ENCODE measurements at regions not wholly inside any gene's neighbourhood (a gene's known extent, or its start where the extent isn't known, plus 50 kb on each side); places are given as distances from the start of the nearest gene placed in this dataset.

DNA sequence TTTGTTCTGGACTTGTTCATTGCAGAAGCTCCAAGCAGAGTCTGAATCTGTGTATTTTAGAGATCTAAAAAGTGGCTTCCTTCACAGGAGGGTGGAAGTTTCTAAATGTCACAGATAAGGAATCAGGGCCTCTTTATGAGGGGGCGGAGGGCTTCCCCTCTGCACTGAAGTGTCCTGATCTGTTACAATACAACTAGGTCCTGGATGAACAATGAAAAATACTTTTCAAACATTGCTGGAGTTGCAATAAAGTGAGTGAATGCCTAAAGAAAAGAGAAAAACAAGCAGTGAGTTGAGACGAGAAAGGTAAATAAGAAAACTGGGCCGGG is 179.3 kb upstream of the HDAC4 start:
- 100% methylated on average over 2 of the region's 3 CpGs for WGBS (ENCODE audit: insufficient coverage)
- H3K36me3 Mint-ChIP-seq = no peaks in the 10 kb centered on the region
- no peaks in the 10 kb centered on the region for H3K27me3 ChIP-seq (ENCODE audit: control insufficient read depth in 2 of 2, insufficient read depth in 2 of 2, low read length in 2 of 2)
- no peak overlapping the region for H3K27ac ChIP-seq (ENCODE audit: low read depth in 1 of 2, low read length in 2 of 2)
- DNase-seq = no peak
- peaks cover 0 to 7% (median 4%) of the 10 kb centered on the region in 3 donors for H3K27me3 Mint-ChIP-seq (ENCODE audit: low read depth in 3 of 3)
- peaks cover 0 to 9% of the 10 kb centered on the region in 2 donors for H3K4me1 ChIP-seq (ENCODE audit: control insufficient read depth in 1 of 2, insufficient read depth in 2 of 2, low read length in 2 of 2)
- no peaks in the 10 kb centered on the region for H3K36me3 ChIP-seq (replicated peaks in 1 of 2; ENCODE audit: control insufficient read depth in 1 of 2, insufficient read depth in 2 of 2, low read length in 2 of 2)
- H3K9ac ChIP-seq (ENCODE audit: insufficient read depth, low read length, poor library complexity, severe bottlenecking) = no peak overlapping the region
- intact Hi-C loops (cut with micrococcal nuclease) = no loop called here
- no peak overlapping the region for H3K4me3 ChIP-seq (replicated peaks in 1 of 3; ENCODE audit: low read depth in 2 of 3, low read length in 3 of 3)
- no peak for TF ChIP-seq CTCF (IDR thresholded peaks at IDR 0.05)
- H3K9me3 Mint-ChIP-seq = peaks cover 0 to 9% (median 6%) of the 10 kb centered on the region in 7 donors
- H3K4me2 ChIP-seq (replicated peaks; ENCODE audit: extremely low read depth, low read length, poor library complexity, severe bottlenecking) = no peak overlapping the region
- no peak overlapping the region for H2AFZ ChIP-seq (ENCODE audit: insufficient read depth, low read depth, low read length, poor library complexity, severe bottlenecking)
- peaks cover 3% of the 10 kb centered on the region for H3K4me1 Mint-ChIP-seq
- peak overlapping the region in 1 of 7 donors; percentile 68 for H3K27ac Mint-ChIP-seq
- H3K9me3 ChIP-seq (replicated peaks in 1 of 2; ENCODE audit: control insufficient read depth in 1 of 2, insufficient read depth in 1 of 2, low read length in 2 of 2) = peaks cover 0 to 9% of the 10 kb centered on the region in 2 donors
- no peaks in the 10 kb centered on the region for H4K20me1 ChIP-seq (ENCODE audit: insufficient read depth, low read length)
- H3K79me2 ChIP-seq (ENCODE audit: insufficient read depth, low read length) = no peaks in the 10 kb centered on the region
- H3K4me3 Mint-ChIP-seq = no peak overlapping the region

GRCh38 chr2:239579524-239580198 is 178.8 kb upstream of the HDAC4 start:
- Histone ChIP-seq H3K27me3 (ENCODE audit: control insufficient read depth in 2 of 2, insufficient read depth in 2 of 2, low read length in 2 of 2) (no peaks in the 10 kb centered on the region), H3K9ac (ENCODE audit: insufficient read depth, low read length, poor library complexity, severe bottlenecking) (no peak overlapping the region), H3K9me3 (replicated peaks in 1 of 2; ENCODE audit: control insufficient read depth in 1 of 2, insufficient read depth in 1 of 2, low read length in 2 of 2) (peaks cover 0 to 9% of the 10 kb centered on the region in 2 donors), H3K4me1 (ENCODE audit: control insufficient read depth in 1 of 2, insufficient read depth in 2 of 2, low read length in 2 of 2) (peaks cover 0 to 9% of the 10 kb centered on the region in 2 donors), H4K20me1 (ENCODE audit: insufficient read depth, low read length) (no peaks in the 10 kb centered on the region), H3K36me3 (replicated peaks in 1 of 2; ENCODE audit: control insufficient read depth in 1 of 2, insufficient read depth in 2 of 2, low read length in 2 of 2) (no peaks in the 10 kb centered on the region), H3K4me3 (replicated peaks in 1 of 3; ENCODE audit: low read depth in 2 of 3, low read length in 3 of 3) (no peak overlapping the region), H2AFZ (ENCODE audit: insufficient read depth, low read depth, low read length, poor library complexity, severe bottlenecking) (no peak overlapping the region), H3K4me2 (replicated peaks; ENCODE audit: extremely low read depth, low read length, poor library complexity, severe bottlenecking) (no peak overlapping the region), H3K27ac (ENCODE audit: low read depth in 1 of 2, low read length in 2 of 2) (no peak overlapping the region), H3K79me2 (ENCODE audit: insufficient read depth, low read length) (no peaks in the 10 kb centered on the region)
- Mint-ChIP-seq H3K4me3 (no peak overlapping the region), H3K27ac (peak overlapping the region in 2 of 7 donors; percentile 25 to 45), H3K9me3 (peaks cover 0 to 9% (median 6%) of the 10 kb centered on the region in 7 donors), H3K36me3 (no peaks in the 10 kb centered on the region), H3K4me1 (peaks cover 3% of the 10 kb centered on the region), H3K27me3 (ENCODE audit: low read depth in 3 of 3) (peaks cover 0 to 5% (median 0%) of the 10 kb centered on the region in 3 donors)
- no peak for DNase-seq
- intact Hi-C loops (cut with micrococcal nuclease) = no loop called here
- TF ChIP-seq CTCF (IDR thresholded peaks at IDR 0.05) = no peak
- 48% methylated on average over 3 of the region's 7 CpGs for WGBS (ENCODE audit: insufficient coverage)
